GM13976 (cell line): ENCODE measurements at regions not wholly inside any gene's neighbourhood (a gene's known extent, or its start where the extent isn't known, plus 50 kb on each side); places are given as distances from the start of the nearest gene placed in this dataset.
"Not testable (repeated sequence)": the region's sequence is repeated elsewhere in the genome, so short reads cannot be mapped to it uniquely, and the experiment has no call there.

Source experiments
- DNase-seq: peaks from one replicate; pipeline ENCODE4 v3.0.0; 2012; ENCODE audit warnings: low spot score
- in situ Hi-C: fragments of 300-500 bp; cut with MboI; formaldehyde crosslinking; loops from one replicate; pipeline ENCODE4 v1.12.0; 2022; ENCODE audit warnings: low sequenced_read_pairs, mixed read lengths, inconsistent platforms; ENCODE audit not compliant: unreplicated experiment
- TF ChIP-seq, protein P1 (sequence below): IDR thresholded peaks from 2 replicates; pipeline ENCODE4 v1.5.1; 2012; ENCODE audit warnings: borderline replicate concordance, mild to moderate bottlenecking; ENCODE audit not compliant: insufficient read depth; ENCODE audit errors: extremely low read depth, missing control alignments, control extremely low read depth

DNA sequence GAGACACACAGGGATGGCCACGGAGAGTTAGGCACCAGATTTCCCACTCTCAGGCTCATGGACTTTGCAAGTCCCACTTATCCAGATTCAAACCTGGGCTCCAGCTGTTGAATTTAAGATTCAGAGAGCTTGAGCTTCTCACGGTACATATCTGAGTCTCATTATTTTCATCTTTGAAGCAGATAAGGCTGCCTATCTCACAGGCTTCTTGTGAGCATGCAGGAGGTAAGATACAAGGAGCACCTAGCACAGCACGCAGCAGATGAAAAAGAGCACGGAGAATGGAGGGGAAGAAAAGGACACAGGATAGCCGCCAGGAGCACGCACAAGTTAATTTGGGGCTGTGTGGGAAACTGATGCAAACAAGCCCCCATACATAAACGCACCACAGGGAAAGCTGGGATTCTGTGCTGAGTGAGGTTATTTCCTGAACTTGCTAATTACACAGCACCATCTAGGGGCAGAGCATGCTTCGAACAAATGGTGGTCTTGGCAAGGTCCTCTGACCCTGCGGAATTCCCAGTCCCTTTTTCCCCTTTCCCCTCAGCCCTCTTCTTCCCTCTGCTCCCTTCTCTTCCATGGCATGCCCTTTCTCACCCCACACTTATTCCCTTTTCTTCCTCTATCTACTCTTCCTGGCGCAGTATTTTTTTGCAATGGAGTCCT is 134.7 kb upstream of the VANGL1 start:
- TF ChIP-seq, protein P1, sequence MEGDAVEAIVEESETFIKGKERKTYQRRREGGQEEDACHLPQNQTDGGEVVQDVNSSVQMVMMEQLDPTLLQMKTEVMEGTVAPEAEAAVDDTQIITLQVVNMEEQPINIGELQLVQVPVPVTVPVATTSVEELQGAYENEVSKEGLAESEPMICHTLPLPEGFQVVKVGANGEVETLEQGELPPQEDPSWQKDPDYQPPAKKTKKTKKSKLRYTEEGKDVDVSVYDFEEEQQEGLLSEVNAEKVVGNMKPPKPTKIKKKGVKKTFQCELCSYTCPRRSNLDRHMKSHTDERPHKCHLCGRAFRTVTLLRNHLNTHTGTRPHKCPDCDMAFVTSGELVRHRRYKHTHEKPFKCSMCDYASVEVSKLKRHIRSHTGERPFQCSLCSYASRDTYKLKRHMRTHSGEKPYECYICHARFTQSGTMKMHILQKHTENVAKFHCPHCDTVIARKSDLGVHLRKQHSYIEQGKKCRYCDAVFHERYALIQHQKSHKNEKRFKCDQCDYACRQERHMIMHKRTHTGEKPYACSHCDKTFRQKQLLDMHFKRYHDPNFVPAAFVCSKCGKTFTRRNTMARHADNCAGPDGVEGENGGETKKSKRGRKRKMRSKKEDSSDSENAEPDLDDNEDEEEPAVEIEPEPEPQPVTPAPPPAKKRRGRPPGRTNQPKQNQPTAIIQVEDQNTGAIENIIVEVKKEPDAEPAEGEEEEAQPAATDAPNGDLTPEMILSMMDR: no peak
- no peak for DNase-seq
- in situ Hi-C loops: no loop called here

DNA sequence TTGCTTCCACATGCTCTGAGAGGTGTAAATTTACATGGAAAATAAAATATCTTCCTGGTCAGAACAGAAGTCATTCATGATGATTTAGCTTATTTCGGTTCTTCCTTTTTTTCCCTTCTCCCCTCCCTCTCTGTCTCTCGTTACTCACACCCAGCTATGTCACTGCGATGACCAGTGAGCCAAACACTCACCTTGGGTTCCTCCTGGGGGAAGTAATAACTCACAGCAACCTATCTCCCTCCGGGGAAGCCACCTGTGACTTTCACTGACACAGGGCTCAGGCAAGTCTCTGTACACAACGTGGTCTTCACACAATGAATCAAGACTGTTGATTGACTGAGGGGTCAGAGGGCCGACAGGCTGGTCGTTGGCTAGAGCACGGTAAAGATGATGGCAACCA is 135.3 kb upstream of the VANGL1 start:
- in situ Hi-C loops: no loop called here
- DNase-seq: no peak
- TF ChIP-seq, protein P1: no peak

DNA sequence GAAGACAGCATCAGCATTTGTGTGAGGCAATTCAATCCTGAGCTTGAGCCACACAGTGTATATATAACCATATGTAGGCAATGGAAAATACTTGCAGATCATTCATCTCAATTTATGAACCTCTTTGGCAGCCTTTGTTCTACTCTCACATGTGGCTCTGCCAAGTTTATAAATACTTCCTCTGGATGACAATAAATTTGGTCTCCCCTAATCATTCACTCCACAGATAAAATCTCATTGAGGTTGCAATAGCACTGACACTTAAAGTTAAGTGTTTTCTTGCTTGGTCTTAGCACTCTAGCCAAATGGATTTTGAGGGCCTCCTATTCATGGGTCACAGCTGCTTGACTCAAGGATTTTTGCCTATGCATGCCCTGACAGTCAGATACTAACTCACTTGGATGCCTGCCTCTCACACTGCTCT is 136.6 kb upstream of the VANGL1 start:
- TF ChIP-seq, protein P1: no peak
- no peak for DNase-seq
- in situ Hi-C loops: no loop called here

DNA sequence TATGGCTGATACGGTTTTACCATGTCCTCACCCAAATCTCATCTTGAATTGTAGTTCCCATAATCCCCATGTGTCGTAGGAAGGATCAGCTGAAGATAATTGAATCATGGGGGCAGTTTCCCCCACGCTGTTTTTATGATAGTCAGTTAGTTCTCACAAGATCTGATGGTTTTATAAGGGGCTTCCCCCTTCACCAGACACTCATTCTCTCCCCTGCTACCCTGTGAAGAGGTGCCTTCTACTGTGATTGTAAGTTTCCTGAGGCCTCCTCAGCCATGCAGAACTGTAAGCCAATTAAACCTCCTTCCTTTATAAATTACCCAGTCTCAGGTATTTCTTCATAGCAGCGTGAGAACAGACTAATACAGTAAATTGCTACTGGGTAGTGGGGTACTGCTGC is 139.6 kb upstream of the VANGL1 start:
- in situ Hi-C loops: not testable (repeated sequence)

DNA sequence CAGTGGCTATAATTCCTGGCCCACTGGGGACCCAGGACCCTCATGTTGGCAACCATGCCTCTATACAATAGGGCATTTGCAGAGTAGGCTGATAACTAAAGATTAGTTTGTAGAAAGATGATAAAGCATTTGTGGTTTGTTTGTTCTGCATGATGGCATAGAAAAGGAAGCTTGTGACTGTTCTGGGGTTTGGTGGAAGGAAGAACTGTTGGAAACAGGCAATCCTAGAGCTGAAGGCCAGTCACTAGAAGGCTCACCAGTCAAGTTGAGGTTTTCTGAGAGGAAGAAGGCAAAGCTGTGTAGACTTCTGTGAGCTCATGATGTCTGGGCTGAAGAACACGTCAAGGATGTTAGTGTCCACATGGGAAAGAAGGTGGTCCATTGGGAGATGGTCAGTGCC is 140.3 kb upstream of the VANGL1 start:
- TF ChIP-seq, protein P1: no peak
- in situ Hi-C loops: no loop called here
- DNase-seq: no peak

More for the DNA sequence above, 139.6 kb upstream of the VANGL1 start:
- DNase-seq: not testable (repeated sequence)

DNA sequence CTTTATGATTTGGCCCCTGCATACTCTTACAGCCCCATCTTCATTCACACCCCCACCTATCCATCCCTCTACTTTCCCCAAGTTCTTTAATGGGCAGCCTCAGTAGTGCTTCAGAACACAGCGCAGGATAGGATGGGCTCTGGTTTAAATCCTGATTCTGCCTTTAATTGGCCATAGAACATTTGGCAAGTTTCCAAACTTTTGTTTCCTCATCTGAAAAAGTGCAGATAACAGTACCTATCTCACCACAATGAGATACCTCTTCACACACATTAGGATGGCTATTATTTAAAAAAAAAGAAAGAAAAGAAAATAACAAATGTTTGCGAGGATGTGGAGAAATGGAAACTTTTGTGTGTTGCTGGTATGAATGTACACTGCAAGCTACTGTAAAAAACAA is 142.5 kb upstream of the VANGL1 start:
- TF ChIP-seq, protein P1: no peak
- in situ Hi-C loops: no loop called here
- no peak for DNase-seq

DNA sequence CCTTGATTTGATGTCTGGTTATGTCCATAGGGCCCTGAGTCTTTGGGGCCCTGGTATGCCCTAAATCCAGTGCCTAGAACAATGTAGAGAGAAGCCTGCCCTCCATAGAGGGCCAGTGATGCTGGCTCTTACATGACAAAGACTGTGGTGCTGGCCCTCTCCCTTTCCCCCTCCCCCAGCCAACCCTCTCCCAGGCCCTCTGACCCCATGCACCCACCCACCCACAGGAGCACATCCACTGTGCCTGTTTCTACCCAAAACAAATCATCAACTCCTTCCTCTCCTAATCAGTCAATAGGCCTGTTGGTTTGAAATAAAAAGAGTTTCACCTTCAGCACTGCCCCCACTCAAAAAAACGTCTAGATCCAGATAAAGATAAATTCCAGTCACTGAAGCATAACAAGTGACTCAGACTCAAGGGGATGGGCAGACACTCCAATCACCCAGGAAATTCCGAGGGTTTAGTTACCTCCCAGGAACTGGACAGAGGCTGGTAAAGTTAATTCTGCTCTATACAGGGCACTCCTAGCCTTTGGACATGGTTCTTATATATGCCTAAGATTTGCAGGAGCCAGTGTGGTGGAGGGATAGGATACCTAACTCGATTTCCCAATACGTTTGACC is 144.8 kb upstream of the VANGL1 start:
- TF ChIP-seq, protein P1: no peak
- in situ Hi-C loops: no loop called here
- DNase-seq: no peak
